ENCODE measurements at regions not wholly inside any gene's neighbourhood (a gene's known extent, or its start where the extent isn't known, plus 50 kb on each side); places are given as distances from the start of the nearest gene placed in this dataset.

DNA sequence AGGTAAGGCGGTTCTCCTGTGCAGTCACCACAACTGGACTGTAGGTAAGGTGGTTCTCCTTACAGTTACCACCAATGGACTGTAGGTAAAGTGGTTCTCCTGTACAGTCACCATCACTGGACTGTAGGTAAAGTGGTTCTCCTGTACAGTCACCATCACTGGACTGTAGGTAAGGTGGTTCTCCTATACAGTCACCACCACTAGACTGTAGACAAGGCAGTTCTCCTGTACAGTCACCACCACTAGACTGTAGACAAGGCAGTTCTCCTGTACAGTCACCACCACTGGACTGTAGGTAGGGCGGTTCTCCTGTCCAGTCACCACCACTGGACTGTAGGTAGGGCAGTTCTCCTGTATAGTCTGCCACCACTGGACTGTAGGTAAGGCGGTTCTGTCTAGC lies 212.3 kb downstream of the TFAP2A start:
- TF ChIP-seq, protein P1, sequence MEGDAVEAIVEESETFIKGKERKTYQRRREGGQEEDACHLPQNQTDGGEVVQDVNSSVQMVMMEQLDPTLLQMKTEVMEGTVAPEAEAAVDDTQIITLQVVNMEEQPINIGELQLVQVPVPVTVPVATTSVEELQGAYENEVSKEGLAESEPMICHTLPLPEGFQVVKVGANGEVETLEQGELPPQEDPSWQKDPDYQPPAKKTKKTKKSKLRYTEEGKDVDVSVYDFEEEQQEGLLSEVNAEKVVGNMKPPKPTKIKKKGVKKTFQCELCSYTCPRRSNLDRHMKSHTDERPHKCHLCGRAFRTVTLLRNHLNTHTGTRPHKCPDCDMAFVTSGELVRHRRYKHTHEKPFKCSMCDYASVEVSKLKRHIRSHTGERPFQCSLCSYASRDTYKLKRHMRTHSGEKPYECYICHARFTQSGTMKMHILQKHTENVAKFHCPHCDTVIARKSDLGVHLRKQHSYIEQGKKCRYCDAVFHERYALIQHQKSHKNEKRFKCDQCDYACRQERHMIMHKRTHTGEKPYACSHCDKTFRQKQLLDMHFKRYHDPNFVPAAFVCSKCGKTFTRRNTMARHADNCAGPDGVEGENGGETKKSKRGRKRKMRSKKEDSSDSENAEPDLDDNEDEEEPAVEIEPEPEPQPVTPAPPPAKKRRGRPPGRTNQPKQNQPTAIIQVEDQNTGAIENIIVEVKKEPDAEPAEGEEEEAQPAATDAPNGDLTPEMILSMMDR (IDR thresholded peaks at IDR 0.05): no peak
- no CpG with 5 or more reads among the region's 3 CpGs for WGBS (ENCODE audit: insufficient coverage)
- Histone ChIP-seq H3K27me3 (ENCODE audit: control insufficient read depth in 2 of 2, insufficient read depth in 2 of 2, low read length in 2 of 2) (no peaks in the 10 kb centered on the region), H3K9me3 (replicated peaks in 1 of 2; ENCODE audit: control insufficient read depth in 1 of 2, insufficient read depth in 1 of 2, low read length in 2 of 2) (peaks cover 0 to 5% of the 10 kb centered on the region in 2 donors), H3K27ac (ENCODE audit: low read depth in 1 of 2, low read length in 2 of 2) (no peak overlapping the region), H3K4me3 (replicated peaks in 1 of 3; ENCODE audit: low read depth in 2 of 3, low read length in 3 of 3) (no peak overlapping the region), H3K4me1 (ENCODE audit: control insufficient read depth in 1 of 2, insufficient read depth in 2 of 2, low read length in 2 of 2) (peaks cover 15 to 18% of the 10 kb centered on the region in 2 donors), H3K9ac (ENCODE audit: insufficient read depth, low read length, poor library complexity, severe bottlenecking) (no peak overlapping the region), H4K20me1 (ENCODE audit: insufficient read depth, low read length) (no peaks in the 10 kb centered on the region), H3K36me3 (replicated peaks in 1 of 2; ENCODE audit: control insufficient read depth in 1 of 2, insufficient read depth in 2 of 2, low read length in 2 of 2) (no peaks in the 10 kb centered on the region), H2AFZ (ENCODE audit: insufficient read depth, low read depth, low read length, poor library complexity, severe bottlenecking) (no peak overlapping the region), H3K79me2 (ENCODE audit: insufficient read depth, low read length) (no peaks in the 10 kb centered on the region), H3K4me2 (replicated peaks; ENCODE audit: extremely low read depth, low read length, poor library complexity, severe bottlenecking) (no peak overlapping the region)
- H3K27ac Mint-ChIP-seq: no peak overlapping the region
- H3K9me3 Mint-ChIP-seq: peaks cover 3 to 15% (median 11%) of the 10 kb centered on the region in 7 donors
- H3K27me3 Mint-ChIP-seq (ENCODE audit: low read depth in 3 of 3): peaks cover 0 to 4% (median 2%) of the 10 kb centered on the region in 3 donors
- intact Hi-C loops (cut with micrococcal nuclease): no loop called here
- no peaks in the 10 kb centered on the region for H3K36me3 Mint-ChIP-seq
- no peak for DNase-seq
- H3K4me3 Mint-ChIP-seq: no peak overlapping the region
- peaks cover 18% of the 10 kb centered on the region for H3K4me1 Mint-ChIP-seq

- Histone ChIP-seq H4K20me1 (ENCODE audit: insufficient read depth, low read length) (no peaks in the 10 kb centered on the region), H2AFZ (ENCODE audit: insufficient read depth, low read depth, low read length, poor library complexity, severe bottlenecking) (no peak overlapping the region), H3K9ac (ENCODE audit: insufficient read depth, low read length, poor library complexity, severe bottlenecking) (no peak overlapping the region), H3K9me3 (replicated peaks in 1 of 2; ENCODE audit: control insufficient read depth in 1 of 2, insufficient read depth in 1 of 2, low read length in 2 of 2) (peaks cover 0 to 5% of the 10 kb centered on the region in 2 donors), H3K27me3 (ENCODE audit: control insufficient read depth in 2 of 2, insufficient read depth in 2 of 2, low read length in 2 of 2) (no peaks in the 10 kb centered on the region), H3K4me2 (replicated peaks; ENCODE audit: extremely low read depth, low read length, poor library complexity, severe bottlenecking) (no peak overlapping the region), H3K4me3 (replicated peaks in 1 of 3; ENCODE audit: low read depth in 2 of 3, low read length in 3 of 3) (no peak overlapping the region), H3K27ac (ENCODE audit: low read depth in 1 of 2, low read length in 2 of 2) (no peak overlapping the region), H3K4me1 (ENCODE audit: control insufficient read depth in 1 of 2, insufficient read depth in 2 of 2, low read length in 2 of 2) (peaks cover 15 to 18% of the 10 kb centered on the region in 2 donors), H3K79me2 (ENCODE audit: insufficient read depth, low read length) (no peaks in the 10 kb centered on the region), H3K36me3 (replicated peaks in 1 of 2; ENCODE audit: control insufficient read depth in 1 of 2, insufficient read depth in 2 of 2, low read length in 2 of 2) (no peaks in the 10 kb centered on the region)
- TF ChIP-seq, protein P1 (IDR thresholded peaks at IDR 0.05): no peak
- H3K27me3 Mint-ChIP-seq (ENCODE audit: low read depth in 3 of 3): peaks cover 2 to 4% (median 4%) of the 10 kb centered on the region in 3 donors
- DNase-seq: no peak
- H3K27ac Mint-ChIP-seq: no peak overlapping the region
- no peaks in the 10 kb centered on the region for H3K36me3 Mint-ChIP-seq
- H3K9me3 Mint-ChIP-seq: peaks cover 2 to 11% (median 5%) of the 10 kb centered on the region in 7 donors
- no peak overlapping the region for H3K4me3 Mint-ChIP-seq
- H3K4me1 Mint-ChIP-seq: peaks cover 18% of the 10 kb centered on the region
- 100% methylated on average over 2 of the region's 8 CpGs for WGBS (ENCODE audit: insufficient coverage)
- intact Hi-C loops (cut with micrococcal nuclease): no loop called here
These were observed 213.0 kb downstream of the TFAP2A start for GRCh38 chr6:10201606-10202510.
